ENCODE measurements at regions not wholly inside any gene's neighbourhood (a gene's known extent, or its start where the extent isn't known, plus 50 kb on each side); places are given as distances from the start of the nearest gene placed in this dataset.
"Not testable (repeated sequence)": the region's sequence is repeated elsewhere in the genome, so short reads cannot be mapped to it uniquely, and the experiment has no call there.

DNA sequence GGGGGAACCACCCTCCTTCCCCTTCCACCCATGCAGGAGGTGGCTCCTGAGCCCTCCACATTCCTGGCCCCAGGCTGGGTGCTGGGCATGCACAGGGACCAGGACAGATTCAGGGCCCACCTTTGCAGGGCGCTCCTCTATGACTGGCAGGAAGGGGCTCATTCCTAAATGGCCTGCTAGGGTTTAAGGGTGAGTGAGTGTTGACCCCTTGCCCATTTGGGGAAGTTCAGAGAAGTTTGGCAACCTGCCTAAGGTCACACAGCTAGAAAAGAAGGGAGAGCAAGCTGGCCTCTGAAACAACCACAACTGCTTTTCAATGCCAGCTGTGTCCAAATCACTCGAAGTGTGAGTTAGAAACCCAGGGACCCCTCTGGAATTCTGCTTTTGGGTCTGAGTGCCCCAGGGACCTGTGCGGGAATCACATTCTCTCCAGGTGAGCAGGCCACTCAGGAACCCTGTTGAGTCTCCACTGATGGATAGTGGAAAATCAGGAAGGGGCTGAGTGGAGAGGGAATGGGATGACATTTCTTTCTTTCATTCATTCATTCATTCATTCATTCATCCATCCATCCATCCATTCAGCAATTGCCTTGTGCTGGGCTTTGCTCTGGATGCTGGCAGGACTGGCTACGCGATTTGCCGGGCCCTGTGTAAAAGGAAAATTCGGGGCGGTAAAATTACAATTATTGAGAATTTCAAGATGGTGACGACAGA lies 191.9 kb downstream of the C9orf50 start:
- DNase-seq = no peak

DNA sequence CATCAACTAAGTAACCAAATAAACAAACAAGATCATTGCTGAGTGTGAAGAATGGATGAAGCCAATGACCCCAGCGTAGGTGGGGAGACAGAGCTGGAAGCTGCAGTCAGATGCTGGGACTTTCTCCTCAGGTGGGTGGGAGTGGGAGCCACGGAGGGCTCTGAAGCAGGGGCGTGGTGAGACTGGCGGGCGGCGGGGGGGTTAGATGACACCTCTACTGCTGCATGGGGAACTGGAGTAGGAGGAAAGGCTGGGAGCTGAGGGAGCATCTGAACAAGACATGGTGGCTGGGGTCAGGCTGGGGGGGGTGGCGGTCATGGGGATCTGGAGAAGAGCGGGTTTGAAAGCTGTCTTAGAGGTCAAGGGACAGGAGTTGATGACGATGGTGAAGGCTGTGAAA lies 193.8 kb downstream of the C9orf50 start:
- DNase-seq = no peak

DNA sequence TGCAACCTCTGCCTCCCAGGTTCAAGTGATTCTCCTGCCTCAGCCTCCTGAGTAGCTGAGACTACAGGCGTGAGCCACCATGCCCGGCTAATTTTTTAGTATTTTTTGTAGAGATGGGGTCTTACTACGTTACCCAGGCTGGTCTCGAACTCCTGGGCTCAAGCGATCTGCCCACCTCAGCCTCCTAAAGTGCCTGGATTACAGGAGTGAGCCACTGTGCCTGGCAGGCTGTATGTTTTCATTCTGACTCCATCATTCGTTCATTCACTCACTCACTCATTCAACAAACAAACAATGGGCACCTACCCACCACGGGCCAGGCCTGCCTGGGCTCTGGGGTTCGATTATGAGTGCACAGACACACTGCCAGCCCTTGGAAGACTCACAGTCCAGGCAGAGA lies 197.1 kb downstream of the C9orf50 start:
- DNase-seq = not testable (repeated sequence)

DNA sequence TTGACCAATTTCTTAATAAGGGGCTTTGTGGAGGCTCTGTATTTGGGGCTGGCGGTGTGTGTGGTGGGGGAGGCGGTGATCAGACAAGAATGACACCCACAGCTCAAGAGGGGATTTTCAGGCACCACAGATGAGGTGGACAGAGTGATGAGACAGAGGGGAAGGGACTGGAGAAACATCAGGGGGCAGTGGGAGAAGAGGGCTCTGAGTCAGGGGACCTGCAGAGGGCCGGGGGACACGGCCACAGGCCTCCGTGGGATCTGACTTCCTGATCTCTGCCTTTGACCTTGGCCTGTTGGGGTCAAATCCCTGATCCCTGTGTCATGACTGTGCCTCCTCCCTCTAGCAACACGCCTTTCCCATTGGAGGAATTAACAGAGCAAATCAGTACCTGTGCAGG lies 197.7 kb downstream of the C9orf50 start:
- DNase-seq = no peak

DNA sequence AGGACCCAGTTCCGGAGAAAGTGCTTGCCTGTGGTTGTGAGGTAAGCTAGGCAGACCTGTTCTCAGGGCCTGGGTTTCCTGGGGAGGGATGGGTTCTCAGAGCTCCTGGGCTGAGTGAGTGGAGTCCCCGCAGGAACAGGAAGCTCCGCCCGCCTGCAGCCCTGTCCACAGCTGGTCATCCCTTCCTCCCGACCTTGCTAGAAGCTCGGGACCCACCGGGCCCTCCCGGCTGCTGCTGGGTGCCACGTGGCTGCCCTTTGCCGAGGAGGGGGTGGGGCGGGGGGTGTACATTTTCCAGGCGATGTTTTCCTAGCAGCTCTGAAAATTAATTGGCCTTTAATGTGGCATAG lies 198.1 kb downstream of the C9orf50 start:
- DNase-seq = no peak

DNA sequence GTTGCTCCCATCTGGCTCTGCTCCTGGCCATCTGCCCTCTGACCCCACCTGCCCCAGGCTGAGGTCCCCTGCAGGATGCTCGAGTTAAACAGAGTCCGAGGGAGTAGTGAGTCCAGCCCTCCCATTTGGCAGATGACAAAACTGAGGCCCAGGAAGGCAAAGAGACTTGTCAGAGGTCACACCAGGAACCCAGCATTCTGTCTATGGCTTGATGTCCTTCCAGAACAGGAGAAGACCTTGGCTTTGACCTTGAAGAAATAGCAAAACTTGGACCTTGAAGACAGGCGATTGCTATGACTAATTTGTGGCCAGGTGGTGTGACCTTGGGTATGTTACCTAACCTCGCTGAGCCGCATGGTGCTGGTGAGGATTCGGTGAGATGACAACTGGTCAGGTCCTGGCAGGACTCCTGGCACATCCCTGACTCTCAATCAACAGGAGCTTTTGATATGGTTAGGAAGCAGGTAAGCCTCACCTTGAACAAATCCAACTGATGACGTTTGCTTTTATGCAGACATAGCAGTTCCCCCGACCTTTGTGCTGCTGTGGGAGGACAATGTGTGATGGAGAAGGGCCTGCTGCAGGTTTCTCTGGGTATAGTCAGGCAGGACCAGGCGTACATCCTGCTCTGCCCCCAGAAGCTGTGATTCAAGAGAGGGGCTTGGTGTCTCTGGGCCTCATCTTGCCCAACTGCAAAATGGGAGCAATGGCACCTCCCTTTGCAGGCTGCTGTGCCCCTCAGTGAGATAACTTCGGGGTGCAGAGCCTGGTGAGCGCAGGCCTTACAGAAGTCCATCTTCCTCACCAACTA lies 198.7 kb downstream of the C9orf50 start:
- DNase-seq = no peak

DNA sequence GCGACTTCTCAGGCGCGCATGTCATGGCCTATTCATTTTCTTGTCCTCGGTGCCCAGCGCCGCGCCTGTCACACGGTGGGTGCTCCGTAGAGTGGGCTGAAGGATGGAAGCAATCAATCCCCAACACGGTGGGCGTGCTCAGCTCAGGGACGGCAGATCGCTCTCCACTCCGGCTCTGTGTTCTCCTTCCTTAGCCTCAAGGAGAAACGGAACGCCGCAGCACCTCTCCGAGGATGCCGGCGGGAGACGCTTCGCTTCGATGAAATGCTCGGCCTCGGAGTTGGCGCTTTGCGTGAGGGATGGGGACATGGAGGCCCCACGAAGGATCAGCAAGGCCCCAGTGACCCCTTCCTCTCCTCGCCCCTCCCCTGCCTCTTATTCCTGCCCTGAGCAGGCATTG lies 199.5 kb downstream of the C9orf50 start:
- no peak for DNase-seq

DNA sequence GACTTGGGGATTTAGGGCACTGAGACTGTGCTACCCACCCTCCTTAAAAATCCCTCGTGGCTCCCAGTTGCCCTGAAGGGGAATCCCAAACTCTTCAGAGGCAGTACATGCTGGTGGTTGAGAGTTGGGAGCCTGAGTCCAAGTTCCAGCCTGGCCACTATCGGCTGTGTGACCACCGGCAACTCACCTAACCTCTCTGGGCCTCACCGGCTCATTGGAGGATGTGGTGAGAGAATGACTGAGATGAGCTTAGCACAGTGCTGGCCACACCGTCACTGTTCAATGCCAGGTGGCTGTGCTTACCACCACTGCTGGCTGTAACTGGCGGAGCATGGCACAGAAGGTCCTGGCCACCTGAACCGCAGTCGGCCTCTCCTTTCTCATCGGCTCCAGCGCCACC lies 200.2 kb downstream of the C9orf50 start:
- no peak for DNase-seq

DNA sequence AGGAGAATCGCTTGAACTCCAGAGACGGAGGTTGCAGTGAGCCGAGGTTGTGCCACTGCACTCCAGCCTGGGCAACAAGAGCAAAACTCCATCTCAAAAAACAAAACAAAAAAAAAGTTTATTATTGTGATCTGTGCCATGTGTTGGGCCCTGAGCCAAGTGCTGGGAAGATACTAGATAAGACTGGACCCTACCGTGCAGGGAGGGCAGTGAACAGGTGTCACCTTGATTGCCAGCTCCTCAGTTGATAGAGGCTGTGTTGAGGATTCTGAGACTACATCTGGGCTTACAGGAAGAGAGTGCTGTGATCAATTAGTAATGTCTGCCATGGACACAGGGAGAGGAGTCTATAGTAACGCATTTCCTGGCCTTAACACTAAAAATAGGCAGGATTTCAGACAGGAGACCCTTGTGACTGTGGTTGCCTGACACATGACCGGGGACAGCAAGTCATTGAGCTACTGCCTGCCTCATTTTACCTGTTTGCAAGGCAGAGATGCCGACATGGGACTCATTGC lies 201.5 kb downstream of the C9orf50 start:
- no peak for DNase-seq

DNA sequence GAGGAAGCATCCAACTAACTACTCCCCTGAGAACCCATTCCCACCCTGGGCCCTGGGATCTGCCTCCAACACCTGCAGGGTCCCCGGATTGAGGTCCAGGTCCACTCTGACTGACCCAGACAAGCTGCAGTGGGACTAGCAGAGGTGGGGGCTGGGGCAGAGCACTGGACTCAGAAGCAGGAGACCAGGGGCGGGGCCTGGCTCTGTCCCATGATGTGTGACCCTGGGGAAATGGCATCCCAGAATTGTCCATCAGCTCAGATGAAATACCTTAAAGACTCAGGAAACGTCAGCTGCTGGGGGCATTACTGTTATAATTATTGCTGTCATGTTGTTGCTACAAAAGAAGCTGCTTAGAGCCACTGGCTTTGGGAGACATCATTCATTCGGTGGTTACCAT lies 202.4 kb downstream of the C9orf50 start:
- no peak for DNase-seq

DNA sequence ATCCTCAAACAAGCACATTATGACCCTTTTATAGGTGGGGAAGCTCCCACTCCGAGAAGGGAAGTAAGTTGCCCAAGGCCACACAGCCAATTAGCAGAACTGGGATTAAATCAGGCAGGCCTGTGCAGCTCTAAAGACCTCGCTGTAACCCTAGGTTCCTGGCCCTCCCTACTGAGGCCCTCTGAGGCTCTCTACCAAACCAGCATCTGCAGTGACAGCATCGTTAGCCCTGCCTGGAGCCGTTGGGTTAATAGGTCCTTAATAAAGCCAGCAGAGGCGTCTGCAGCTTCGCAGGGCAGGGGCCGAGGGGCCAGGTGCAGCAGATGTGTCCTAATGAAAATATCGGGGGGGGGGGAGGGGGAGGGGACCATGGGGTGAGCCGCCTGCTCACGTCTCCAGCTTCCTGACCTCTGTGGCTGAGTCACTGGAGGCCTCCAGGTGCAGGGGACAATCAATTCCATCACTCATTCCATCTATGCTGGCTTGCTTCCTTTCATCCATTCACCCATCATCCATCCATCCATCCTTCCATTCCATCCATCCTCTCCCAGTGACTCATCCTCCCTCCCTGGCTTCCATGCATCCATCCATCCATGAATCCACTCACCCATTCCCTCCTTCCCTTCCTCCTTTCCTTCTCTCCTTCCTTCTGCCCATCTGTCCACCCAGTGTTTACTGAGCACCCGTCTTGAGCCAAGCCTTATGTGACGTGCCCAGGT lies 203.9 kb downstream of the C9orf50 start:
- no peak for DNase-seq

DNA sequence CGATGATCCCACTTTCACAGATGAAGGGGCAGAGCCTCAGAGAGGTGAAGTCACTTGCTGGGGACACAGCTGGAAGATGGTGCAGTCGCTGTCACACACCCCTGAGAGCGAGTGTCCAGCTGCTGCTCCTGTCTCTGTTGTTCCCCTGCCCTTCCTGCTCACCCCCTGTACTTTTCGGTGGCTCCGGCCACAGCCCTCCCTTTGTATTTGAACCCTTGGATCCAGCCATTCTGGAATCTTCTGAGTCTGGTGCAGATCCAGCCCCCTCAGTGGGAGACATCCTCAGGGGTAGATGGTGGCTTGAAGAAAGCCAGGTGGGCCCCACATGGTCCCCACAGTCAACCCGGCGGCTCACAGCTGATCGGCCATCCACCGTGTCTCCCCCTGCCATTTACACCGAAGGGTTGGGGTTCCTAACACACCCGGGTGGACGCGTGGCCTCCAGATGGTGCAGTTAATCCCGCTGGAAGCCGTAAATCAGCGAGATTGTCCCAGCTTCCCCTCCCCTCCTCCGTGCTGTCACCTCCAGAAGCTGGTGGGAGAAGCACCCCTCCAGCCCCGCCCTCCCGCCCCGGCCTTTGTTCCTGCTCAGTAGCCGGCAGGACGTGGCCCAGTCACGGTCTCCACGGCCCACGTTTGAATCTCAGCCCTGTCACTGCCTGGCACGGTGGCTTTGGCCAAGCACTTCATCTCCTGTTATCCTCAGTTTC lies 204.8 kb downstream of the C9orf50 start:
- DNase-seq = no peak

DNA sequence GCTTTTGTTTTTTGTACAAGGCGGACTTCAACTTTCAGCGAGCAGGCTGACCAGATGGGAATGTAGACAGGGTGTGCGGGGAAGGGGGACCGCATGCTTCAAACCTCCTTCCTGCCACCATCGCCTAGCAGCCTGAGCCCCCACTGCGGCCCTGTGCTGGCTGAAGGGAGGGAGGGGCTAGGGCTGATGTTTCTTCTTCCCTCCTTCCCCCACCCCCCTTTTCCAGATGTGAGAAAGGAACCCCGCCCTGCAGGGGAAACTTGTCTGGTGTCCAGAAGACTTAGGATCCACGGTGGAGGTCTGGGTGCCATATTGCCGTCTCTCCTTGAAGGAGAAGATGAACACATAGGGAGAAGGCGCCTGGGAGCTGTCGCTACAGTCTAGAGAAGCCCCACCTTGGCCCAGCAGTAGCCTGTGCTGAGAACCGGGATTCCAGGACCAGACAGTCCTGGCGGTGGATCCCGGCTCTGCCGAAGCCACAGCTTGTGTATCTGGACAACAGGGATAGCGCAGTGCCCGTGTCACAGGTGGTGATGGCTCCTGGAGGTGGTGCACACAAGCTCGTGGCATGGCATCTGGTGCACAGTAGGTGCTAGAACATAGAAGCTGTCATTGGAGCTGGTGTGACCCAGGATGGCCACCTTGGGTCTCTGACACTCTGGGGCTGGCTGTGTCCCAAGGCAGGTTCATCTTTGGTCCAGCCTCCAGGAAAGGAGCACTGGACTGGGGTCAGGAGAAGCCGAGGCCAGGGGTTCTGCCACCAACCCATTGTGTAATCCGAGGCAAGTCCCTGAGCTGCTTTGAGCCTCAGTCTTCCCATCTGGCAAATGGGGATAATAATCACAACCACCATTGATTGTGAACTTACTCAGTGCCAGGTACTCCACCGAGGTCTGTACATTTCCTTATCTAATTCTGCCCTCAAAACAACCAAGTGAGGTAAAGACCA lies 205.6 kb downstream of the C9orf50 start:
- DNase-seq = no peak

DNA sequence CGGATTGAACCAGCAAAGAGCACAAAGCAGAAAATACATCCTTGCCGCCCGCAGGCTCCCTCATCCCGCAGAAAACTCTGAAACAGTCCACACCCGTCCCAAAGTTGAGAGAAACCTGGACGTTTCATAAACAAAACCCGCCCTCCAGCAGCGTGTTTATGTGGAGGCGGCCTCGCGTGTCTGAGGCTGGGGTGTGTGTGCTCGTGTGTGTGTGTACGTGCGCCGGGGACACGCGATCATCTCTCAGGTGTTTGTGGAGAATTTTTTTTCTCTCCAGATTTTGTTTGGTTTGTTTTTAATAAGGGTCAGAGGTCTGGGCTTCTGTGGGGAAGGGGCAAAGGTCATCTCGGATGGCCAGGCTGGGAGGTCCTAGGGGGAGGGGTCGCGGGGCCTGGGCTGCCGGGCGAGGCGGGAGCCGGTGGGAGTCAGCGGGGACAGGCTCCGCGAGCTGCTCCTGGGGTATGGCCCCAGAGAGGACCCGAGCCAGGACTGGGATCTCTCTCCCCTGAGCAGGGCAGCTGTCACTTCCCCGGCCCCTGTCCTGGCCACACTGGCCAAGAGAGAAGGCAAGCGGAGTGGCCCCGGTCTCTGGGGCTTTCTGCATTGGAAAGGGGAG lies 206.4 kb downstream of the C9orf50 start:
- DNase-seq = peak in 1 of 4 experiments; percentile 18

DNA sequence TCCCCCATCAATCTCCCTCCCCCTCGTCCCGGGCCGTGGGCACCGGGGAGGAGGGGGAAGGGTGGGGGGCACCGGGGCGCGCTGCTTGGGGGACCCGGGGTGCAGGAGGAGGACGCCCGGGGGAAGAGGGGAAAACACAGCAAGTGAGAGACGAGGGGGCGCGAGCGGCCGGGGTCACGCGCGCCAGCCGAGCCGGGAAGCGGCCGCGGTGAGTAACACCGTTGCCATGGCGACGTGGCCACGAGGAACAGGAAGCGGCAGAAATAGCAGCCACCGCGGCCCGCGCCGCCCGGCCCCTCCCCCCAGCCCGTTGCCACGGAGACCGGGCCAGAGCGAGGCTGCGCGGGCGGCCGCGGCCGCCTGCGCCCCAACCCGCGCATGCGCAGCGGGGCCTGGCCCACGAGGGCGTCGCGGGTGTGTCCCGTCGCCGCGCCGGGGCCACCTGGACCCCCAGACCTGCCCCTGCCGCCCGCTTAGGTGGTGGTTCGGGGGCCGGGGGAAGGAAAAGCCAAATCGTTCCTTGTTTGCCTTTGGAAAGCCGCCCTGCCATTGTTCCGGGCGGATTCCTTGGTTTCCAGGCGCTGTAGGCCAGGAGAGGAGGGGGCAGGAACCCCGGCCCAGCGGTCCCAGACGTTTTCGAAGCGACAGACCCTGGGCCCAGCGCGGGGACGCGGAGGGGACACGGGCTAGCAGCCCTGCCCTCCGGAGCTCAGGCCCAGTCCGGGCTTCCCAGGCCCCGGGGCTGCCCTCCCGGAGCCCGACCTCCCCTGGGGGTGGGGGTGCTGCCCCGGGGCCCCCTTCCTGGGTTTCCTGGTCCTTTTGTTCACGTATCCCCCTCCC lies 207.1 kb downstream of the C9orf50 start:
- DNase-seq = peak; percentile 97 to 99 (median 98)

DNA sequence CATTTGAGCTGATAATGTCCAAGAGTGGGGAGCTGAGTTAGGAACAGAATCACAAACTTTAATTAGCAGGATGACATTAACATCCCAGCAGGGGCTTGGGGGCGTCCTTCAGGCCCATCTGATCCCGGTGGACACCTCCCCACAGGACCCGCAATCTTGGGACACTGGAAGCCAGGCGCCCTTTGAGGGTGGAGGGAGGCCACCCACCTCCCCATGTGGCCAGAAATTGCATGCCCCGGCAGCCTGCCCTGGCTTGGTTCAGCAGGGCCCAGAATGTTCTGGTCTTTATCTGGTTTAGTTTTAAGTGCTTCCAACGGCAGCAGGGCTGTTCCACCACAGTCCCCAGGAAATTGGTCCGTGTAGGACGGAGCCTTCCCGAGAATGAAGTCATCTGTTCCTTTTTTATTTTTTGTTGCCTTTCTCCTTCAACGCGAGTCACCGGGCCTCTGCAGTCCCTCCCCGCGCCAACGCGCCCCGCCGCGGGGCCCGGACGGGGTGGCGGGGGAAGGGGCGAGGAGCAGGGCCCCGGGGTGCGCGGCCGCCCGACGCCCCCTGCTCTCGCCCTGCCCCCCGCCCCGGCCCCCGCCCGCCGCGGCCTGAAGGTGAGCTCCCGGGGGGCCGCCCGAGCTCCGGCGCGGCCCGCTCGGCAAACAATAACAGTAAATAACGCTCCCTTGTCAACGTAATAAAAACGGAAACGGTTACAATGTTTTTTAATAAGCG lies 207.9 kb downstream of the C9orf50 start:
- DNase-seq = peak in 1 of 4 experiments; percentile 49

DNA sequence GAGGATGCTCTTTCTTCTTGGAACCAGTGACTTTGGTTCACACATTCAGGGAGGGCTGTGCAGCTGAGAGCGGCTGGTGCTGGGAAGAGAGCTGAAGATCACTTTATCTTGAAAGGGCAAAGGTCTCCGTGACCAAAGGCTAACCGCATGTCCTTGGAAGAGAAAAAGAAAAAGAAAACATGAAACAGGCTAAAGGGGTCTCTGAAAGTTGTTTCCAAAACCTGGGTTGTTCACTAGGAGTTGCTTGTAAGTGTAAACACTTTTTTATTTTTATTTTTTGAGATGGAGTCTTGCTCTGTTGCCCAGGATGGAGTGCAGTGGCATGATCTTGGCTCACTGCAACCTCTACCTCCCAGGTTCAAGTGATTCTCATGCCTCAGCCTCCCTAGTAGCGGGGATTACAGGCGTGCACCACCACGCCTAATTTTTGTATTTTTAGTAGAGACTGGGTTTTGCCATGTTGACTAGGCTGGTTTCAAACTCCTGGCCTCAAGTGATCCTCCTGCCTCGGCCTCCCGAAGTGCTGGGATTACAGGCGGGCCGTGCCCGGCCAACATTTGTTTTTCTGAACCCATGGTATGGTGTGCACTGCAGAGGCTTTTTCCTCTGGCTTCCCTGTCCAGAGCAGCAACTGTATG lies 208.6 kb downstream of the C9orf50 start:
- not testable (repeated sequence) for DNase-seq

DNA sequence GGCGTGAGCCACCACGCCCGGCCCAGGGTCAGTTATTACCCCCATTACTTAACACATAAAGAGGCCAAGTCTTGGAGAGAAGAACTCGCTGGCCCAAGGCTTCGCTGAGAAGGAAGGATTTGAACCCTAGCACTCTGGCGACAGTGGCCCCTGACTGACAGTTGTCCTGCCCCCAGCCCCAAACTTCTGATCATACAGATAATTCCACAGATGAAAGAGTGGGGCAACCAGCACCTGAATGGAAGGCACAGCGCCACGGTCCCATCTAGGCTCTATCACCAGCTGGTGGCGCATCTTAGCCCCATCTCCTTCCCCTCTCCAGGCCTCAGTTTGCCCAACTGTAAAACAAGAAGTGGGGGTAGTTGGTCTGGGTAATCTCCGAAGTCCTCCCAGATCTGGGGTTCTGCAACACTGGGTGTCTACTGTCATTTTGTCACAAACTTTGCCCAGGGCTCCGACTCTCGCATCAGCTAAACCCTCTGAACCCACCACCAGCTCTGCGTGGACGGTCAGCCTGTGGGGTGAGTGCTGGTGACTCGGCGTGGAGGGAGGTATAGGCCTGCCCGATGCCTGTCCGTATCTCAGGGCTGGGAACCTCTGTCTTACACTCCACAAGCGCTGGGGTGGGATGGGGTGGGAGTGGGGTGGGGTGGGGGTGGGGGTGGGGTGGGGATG lies 209.3 kb downstream of the C9orf50 start:
- DNase-seq = no peak

DNA sequence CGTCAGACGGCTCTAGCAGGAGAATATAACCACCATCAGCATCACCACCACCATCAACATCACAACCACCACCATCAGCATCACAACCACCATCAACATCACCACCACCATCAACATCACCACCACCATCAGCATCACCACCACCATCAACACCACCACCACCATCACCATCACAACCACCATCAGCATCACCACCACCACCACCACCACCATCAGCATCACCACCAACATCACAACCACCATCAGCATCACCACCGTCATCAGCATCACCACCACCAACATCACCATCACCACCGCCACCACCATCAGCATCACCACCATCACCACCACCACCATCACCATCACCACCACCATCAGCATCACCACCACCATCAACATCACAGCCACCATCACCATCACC lies 210.7 kb downstream of the C9orf50 start:
- no peak for DNase-seq
